ENCODE measurements at regions not wholly inside any gene's neighbourhood (a gene's known extent, or its start where the extent isn't known, plus 50 kb on each side); places are given as distances from the start of the nearest gene placed in this dataset.

GRCh38 chr2:149731079-149731478 lies 143.5 kb upstream of the MMADHC start:
- TF ChIP-seq, protein P1, sequence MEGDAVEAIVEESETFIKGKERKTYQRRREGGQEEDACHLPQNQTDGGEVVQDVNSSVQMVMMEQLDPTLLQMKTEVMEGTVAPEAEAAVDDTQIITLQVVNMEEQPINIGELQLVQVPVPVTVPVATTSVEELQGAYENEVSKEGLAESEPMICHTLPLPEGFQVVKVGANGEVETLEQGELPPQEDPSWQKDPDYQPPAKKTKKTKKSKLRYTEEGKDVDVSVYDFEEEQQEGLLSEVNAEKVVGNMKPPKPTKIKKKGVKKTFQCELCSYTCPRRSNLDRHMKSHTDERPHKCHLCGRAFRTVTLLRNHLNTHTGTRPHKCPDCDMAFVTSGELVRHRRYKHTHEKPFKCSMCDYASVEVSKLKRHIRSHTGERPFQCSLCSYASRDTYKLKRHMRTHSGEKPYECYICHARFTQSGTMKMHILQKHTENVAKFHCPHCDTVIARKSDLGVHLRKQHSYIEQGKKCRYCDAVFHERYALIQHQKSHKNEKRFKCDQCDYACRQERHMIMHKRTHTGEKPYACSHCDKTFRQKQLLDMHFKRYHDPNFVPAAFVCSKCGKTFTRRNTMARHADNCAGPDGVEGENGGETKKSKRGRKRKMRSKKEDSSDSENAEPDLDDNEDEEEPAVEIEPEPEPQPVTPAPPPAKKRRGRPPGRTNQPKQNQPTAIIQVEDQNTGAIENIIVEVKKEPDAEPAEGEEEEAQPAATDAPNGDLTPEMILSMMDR (IDR thresholded peaks at IDR 0.05), result no peak
- no peak for TF ChIP-seq ZFX (IDR thresholded peaks at IDR 0.05; ENCODE audit: borderline replicate concordance)
